Endothelial cell of umbilical vein (primary cell): ENCODE measurements at regions not wholly inside any gene's neighbourhood (a gene's known extent, or its start where the extent isn't known, plus 50 kb on each side); places are given as distances from the start of the nearest gene placed in this dataset.

Experiments used
- BruUV-seq: library from RNA; stranded (reverse); fragments of 400-500 nt; replicated peaks from 2 replicates; lab custom pipeline; 2021; lab: Mats Ljungman, UMichigan
- CTCF ChIA-PET: fragments of 300-600, 350-600 bp; sonication (Branson Sonifier 250); formaldehyde crosslinking; loops from one replicate; lab custom pipeline; 2021; ENCODE audit warnings: antibody characterized with exemption, inconsistent platforms; lab: Charles Lee
- POLR2A ChIA-PET: fragments of 300-600, 350-600 bp; sonication (Branson Sonifier 250); formaldehyde crosslinking; loops from one replicate; lab custom pipeline; 2021; ENCODE audit warnings: antibody characterized with exemption, inconsistent platforms; lab: Charles Lee
- DNase-seq: peaks from one replicate; pipeline ENCODE4 v3.0.0-alpha.2; 2011; ENCODE audit warnings: low read depth, low spot score
- FAIRE-seq: peaks from 2 replicates; lab custom pipeline; 2011; peaks lifted over from hg19 to GRCh38; lab: Jason Lieb, UNC
- H2AFZ ChIP-seq: 2 replicates; pipeline ENCODE4 v1.6.0; 2012; ENCODE audit warnings: low read depth, low read length, control low read depth, inconsistent platforms
- H3K27ac ChIP-seq: 2 replicates; pipeline ENCODE4 v1.5.1; 2011; ENCODE audit warnings: low read depth, mild to moderate bottlenecking, control low read depth, low read length, moderate library complexity; ENCODE audit not compliant: insufficient read depth
- H3K27me3 ChIP-seq, 2 experiments: 2 replicates each; pipeline versions ENCODE4 v1.6.0 to v1.6.1; 2011; ENCODE audit warnings: low read length in 2 of 2, mixed read lengths in 1 of 2; ENCODE audit not compliant: control insufficient read depth in 2 of 2, insufficient read depth in 2 of 2
- H3K36me3 ChIP-seq, 2 experiments: 2 replicates in 1 of 2; 3 replicates in 1 of 2; pipeline ENCODE4 v1.5.1; 2011; ENCODE audit warnings: low read length in 2 of 2, mild to moderate bottlenecking in 1 of 2, moderate library complexity in 1 of 2; ENCODE audit not compliant: control insufficient read depth in 2 of 2, insufficient read depth in 2 of 2; ENCODE audit errors: extremely low read depth in 1 of 2
- H3K4me1 ChIP-seq: 3 replicates; pipeline ENCODE4 v1.5.1; 2011; ENCODE audit warnings: mild to moderate bottlenecking, low read length; ENCODE audit not compliant: control insufficient read depth, insufficient read depth; ENCODE audit errors: extremely low read depth
- H3K4me2 ChIP-seq: 2 replicates; pipeline ENCODE4 v1.6.1; 2011; ENCODE audit warnings: low read length, control low read depth, mixed read lengths; ENCODE audit not compliant: insufficient read depth
- H3K4me3 ChIP-seq, 3 experiments: fragments of 200-600 bp in 1 of 3; sonication (generic), shearing (Covaris generic) in 1 of 3; replicated peaks in 1 of 3; 2 replicates each; pipeline ENCODE4 v1.5.1; 2011 to 2016; ENCODE audit warnings: control low read depth in 3 of 3, low read length in 3 of 3, mild to moderate bottlenecking in 2 of 3, inconsistent platforms in 1 of 3, low read depth in 1 of 3, moderate library complexity in 1 of 3; ENCODE audit not compliant: insufficient read depth in 1 of 3
- H3K79me2 ChIP-seq: 2 replicates; pipeline ENCODE4 v1.6.0; 2012; ENCODE audit warnings: low read length, inconsistent platforms; ENCODE audit not compliant: control insufficient read depth, insufficient read depth
- H3K9ac ChIP-seq: replicated peaks from 2 replicates; pipeline ENCODE3; 2011; ENCODE audit warnings: low read length, control low read depth; ENCODE audit not compliant: insufficient read depth; ENCODE audit errors: extremely low read depth
- H3K9me1 ChIP-seq: replicated peaks from 3 replicates; pipeline ENCODE4 v1.6.0; 2011; ENCODE audit warnings: mild to moderate bottlenecking, low read length; ENCODE audit not compliant: control insufficient read depth, insufficient read depth; ENCODE audit errors: extremely low read depth
- H3K9me3 ChIP-seq: replicated peaks from 2 replicates; pipeline ENCODE4 v1.5.1; 2012; ENCODE audit warnings: low read length, inconsistent platforms; ENCODE audit not compliant: control insufficient read depth, insufficient read depth
- H4K20me1 ChIP-seq: replicated peaks from 2 replicates; pipeline ENCODE3; 2011; ENCODE audit warnings: mild to moderate bottlenecking, low read length; ENCODE audit not compliant: control insufficient read depth, insufficient read depth; ENCODE audit errors: extremely low read depth
- EZH2 ChIP-seq: IDR thresholded peaks from 2 replicates; pipeline ENCODE4 v1.6.1; 2012; ENCODE audit warnings: borderline replicate concordance, low read depth, mild to moderate bottlenecking, moderate library complexity, low read length, inconsistent platforms; ENCODE audit not compliant: severe bottlenecking
- FOS ChIP-seq: IDR thresholded peaks from 2 replicates; pipeline ENCODE4 v1.6.1; 2011; ENCODE audit warnings: mild to moderate bottlenecking, low read length, moderate library complexity, borderline replicate concordance; ENCODE audit not compliant: insufficient read depth
- GATA2 ChIP-seq: IDR thresholded peaks from 2 replicates; pipeline ENCODE4 v1.7.0; 2011; ENCODE audit warnings: low read depth, mild to moderate bottlenecking, moderate library complexity, mixed read lengths, low read length; ENCODE audit not compliant: insufficient read length, insufficient read depth
- JUN ChIP-seq: IDR thresholded peaks from 2 replicates; pipeline ENCODE4 v1.6.1; 2011; ENCODE audit warnings: borderline replicate concordance, low read depth; ENCODE audit not compliant: insufficient read length, insufficient read depth
- MYC ChIP-seq: IDR thresholded peaks from one replicate; pipeline ENCODE4 v1.6.1; 2011; ENCODE audit warnings: mild to moderate bottlenecking, low read depth, low read length
- POLR2A ChIP-seq: IDR thresholded peaks from 2 replicates; pipeline ENCODE4 v1.6.1; 2012; ENCODE audit warnings: low read depth, mild to moderate bottlenecking, control low read depth, low read length
- POLR2AphosphoS5 ChIP-seq: IDR thresholded peaks from 2 replicates; pipeline ENCODE4 v1.6.1; 2012; ENCODE audit warnings: low read depth, mild to moderate bottlenecking, control low read depth, low read length, moderate library complexity; ENCODE audit not compliant: insufficient read depth
- dilution Hi-C: fragments of 300-500 bp; cut with MboI; formaldehyde crosslinking; loops from one replicate; pipeline ENCODE4 v1.15.0; 2019; ENCODE audit warnings: low sequenced_read_pairs; ENCODE audit not compliant: extremely low pct_ligation_motif_present
- intact Hi-C: fragments of 100-400 bp; cut with micrococcal nuclease; formaldehyde crosslinking; loops from one replicate; pipeline ENCODE4 v1.10.0; 2022
- TF ChIP-seq, protein P1 (sequence below): IDR thresholded peaks from 2 replicates; pipeline ENCODE4 v1.6.1; 2011; ENCODE audit not compliant: insufficient read depth, insufficient read length
- TF ChIP-seq, protein P2 (sequence below), 2 donors: IDR thresholded peaks; 1 replicate in 1 of 2; 2 replicates in 1 of 2; pipeline ENCODE4 v1.5.1; 2011; ENCODE audit warnings: low read length in 2 of 2, mild to moderate bottlenecking in 2 of 2, moderate library complexity in 2 of 2, control low read depth in 1 of 2, inconsistent platforms in 1 of 2, low read depth in 1 of 2; ENCODE audit not compliant: insufficient read depth in 1 of 2; ENCODE audit errors: extremely low read depth in 1 of 2

DNA sequence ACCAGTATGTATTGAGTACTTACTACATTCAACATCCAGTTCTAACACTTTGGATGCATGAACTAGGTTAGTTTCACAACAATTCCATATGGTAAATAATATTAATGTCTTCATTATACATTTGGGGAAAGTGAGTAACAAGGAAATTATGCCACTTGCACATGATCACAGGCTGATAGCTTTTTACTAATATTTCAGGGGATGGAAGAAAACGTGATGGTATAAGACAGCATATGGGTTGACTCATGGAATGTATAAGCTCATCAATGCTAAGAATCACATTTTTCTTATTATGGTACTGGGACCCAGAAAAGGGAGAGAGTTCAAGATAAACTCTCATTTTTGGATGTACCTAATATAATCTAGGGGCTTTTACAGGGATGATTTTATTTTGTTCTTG is 188.7 kb downstream of the MIAT start:
- TF ChIP-seq MYC (no peak), EZH2 (no peak), JUN (no peak), FOS (no peak), POLR2A (no peak), GATA2 (no peak), POLR2AphosphoS5 (no peak)
- TF ChIP-seq, protein P1, sequence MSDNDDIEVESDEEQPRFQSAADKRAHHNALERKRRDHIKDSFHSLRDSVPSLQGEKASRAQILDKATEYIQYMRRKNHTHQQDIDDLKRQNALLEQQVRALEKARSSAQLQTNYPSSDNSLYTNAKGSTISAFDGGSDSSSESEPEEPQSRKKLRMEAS = no peak
- TF ChIP-seq, protein P2, sequence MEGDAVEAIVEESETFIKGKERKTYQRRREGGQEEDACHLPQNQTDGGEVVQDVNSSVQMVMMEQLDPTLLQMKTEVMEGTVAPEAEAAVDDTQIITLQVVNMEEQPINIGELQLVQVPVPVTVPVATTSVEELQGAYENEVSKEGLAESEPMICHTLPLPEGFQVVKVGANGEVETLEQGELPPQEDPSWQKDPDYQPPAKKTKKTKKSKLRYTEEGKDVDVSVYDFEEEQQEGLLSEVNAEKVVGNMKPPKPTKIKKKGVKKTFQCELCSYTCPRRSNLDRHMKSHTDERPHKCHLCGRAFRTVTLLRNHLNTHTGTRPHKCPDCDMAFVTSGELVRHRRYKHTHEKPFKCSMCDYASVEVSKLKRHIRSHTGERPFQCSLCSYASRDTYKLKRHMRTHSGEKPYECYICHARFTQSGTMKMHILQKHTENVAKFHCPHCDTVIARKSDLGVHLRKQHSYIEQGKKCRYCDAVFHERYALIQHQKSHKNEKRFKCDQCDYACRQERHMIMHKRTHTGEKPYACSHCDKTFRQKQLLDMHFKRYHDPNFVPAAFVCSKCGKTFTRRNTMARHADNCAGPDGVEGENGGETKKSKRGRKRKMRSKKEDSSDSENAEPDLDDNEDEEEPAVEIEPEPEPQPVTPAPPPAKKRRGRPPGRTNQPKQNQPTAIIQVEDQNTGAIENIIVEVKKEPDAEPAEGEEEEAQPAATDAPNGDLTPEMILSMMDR (IDR thresholded peaks at IDR 0.05; ENCODE audit: extremely low read depth in 1 of 2, insufficient read depth in 1 of 2, low read depth in 1 of 2, low read length in 2 of 2) = no peak
- H3K4me2 ChIP-seq = no peak overlapping the region
- peaks cover 3% of the 10 kb centered on the region for H3K4me1 ChIP-seq
- dilution Hi-C loops (no loop called here), intact Hi-C loops (no loop called here)
- H3K27ac ChIP-seq = no peak overlapping the region
- DNase-seq (no peak), FAIRE-seq (peak; percentile 8)
- CTCF ChIA-PET = interaction anchor here (2.1 kb wide), 1 partner anchor 10 kb away, joined by 5 read pairs; no protein-coding TSS in a partner anchor
- peaks cover 7% of the 10 kb centered on the region in 2 experiments for H3K27me3 ChIP-seq
- no peaks in the 10 kb centered on the region for H3K79me2 ChIP-seq
- H3K9me1 ChIP-seq = no peaks in the 10 kb centered on the region
- BruUV-seq = no TSS peak
- no peak overlapping the region for H3K9ac ChIP-seq
- H3K36me3 ChIP-seq = no peaks in the 10 kb centered on the region
- H4K20me1 ChIP-seq = no peaks in the 10 kb centered on the region
- no peak overlapping the region for H3K4me3 ChIP-seq
- POLR2A ChIA-PET = no interaction called here
- H3K9me3 ChIP-seq = no peaks in the 10 kb centered on the region
- no peak overlapping the region for H2AFZ ChIP-seq
